Endothelial cell of umbilical vein (primary cell): ENCODE measurements at regions not wholly inside any gene's neighbourhood (a gene's known extent, or its start where the extent isn't known, plus 50 kb on each side); places are given as distances from the start of the nearest gene placed in this dataset.
"Not testable (repeated sequence)": the region's sequence is repeated elsewhere in the genome, so short reads cannot be mapped to it uniquely, and the experiment has no call there.

ENCODE experiments used
- BruUV-seq: library from RNA; stranded (reverse); fragments of 400-500 nt; replicated peaks from 2 replicates; lab custom pipeline; 2021; lab: Mats Ljungman, UMichigan
- CTCF ChIA-PET: fragments of 300-600, 350-600 bp; sonication (Branson Sonifier 250); formaldehyde crosslinking; loops from one replicate; lab custom pipeline; 2021; ENCODE audit warnings: antibody characterized with exemption, inconsistent platforms; lab: Charles Lee
- POLR2A ChIA-PET: fragments of 300-600, 350-600 bp; sonication (Branson Sonifier 250); formaldehyde crosslinking; loops from one replicate; lab custom pipeline; 2021; ENCODE audit warnings: antibody characterized with exemption, inconsistent platforms; lab: Charles Lee
- DNase-seq: peaks from one replicate; pipeline ENCODE4 v3.0.0-alpha.2; 2011; ENCODE audit warnings: low read depth, low spot score
- FAIRE-seq: peaks from 2 replicates; lab custom pipeline; 2011; peaks lifted over from hg19 to GRCh38; lab: Jason Lieb, UNC
- H2AFZ ChIP-seq: 2 replicates; pipeline ENCODE4 v1.6.0; 2012; ENCODE audit warnings: low read depth, low read length, control low read depth, inconsistent platforms
- H3K27ac ChIP-seq: 2 replicates; pipeline ENCODE4 v1.5.1; 2011; ENCODE audit warnings: low read depth, mild to moderate bottlenecking, control low read depth, low read length, moderate library complexity; ENCODE audit not compliant: insufficient read depth
- H3K27me3 ChIP-seq, 2 experiments: 2 replicates each; pipeline versions ENCODE4 v1.6.0 to v1.6.1; 2011; ENCODE audit warnings: low read length in 2 of 2, mixed read lengths in 1 of 2; ENCODE audit not compliant: control insufficient read depth in 2 of 2, insufficient read depth in 2 of 2
- H3K36me3 ChIP-seq, 2 experiments: 2 replicates in 1 of 2; 3 replicates in 1 of 2; pipeline ENCODE4 v1.5.1; 2011; ENCODE audit warnings: low read length in 2 of 2, mild to moderate bottlenecking in 1 of 2, moderate library complexity in 1 of 2; ENCODE audit not compliant: control insufficient read depth in 2 of 2, insufficient read depth in 2 of 2; ENCODE audit errors: extremely low read depth in 1 of 2
- H3K4me1 ChIP-seq: 3 replicates; pipeline ENCODE4 v1.5.1; 2011; ENCODE audit warnings: mild to moderate bottlenecking, low read length; ENCODE audit not compliant: control insufficient read depth, insufficient read depth; ENCODE audit errors: extremely low read depth
- H3K4me2 ChIP-seq: 2 replicates; pipeline ENCODE4 v1.6.1; 2011; ENCODE audit warnings: low read length, control low read depth, mixed read lengths; ENCODE audit not compliant: insufficient read depth
- H3K4me3 ChIP-seq, 3 experiments: fragments of 200-600 bp in 1 of 3; sonication (generic), shearing (Covaris generic) in 1 of 3; replicated peaks in 1 of 3; 2 replicates each; pipeline ENCODE4 v1.5.1; 2011 to 2016; ENCODE audit warnings: control low read depth in 3 of 3, low read length in 3 of 3, mild to moderate bottlenecking in 2 of 3, inconsistent platforms in 1 of 3, low read depth in 1 of 3, moderate library complexity in 1 of 3; ENCODE audit not compliant: insufficient read depth in 1 of 3
- H3K79me2 ChIP-seq: 2 replicates; pipeline ENCODE4 v1.6.0; 2012; ENCODE audit warnings: low read length, inconsistent platforms; ENCODE audit not compliant: control insufficient read depth, insufficient read depth
- H3K9ac ChIP-seq: replicated peaks from 2 replicates; pipeline ENCODE3; 2011; ENCODE audit warnings: low read length, control low read depth; ENCODE audit not compliant: insufficient read depth; ENCODE audit errors: extremely low read depth
- H3K9me1 ChIP-seq: replicated peaks from 3 replicates; pipeline ENCODE4 v1.6.0; 2011; ENCODE audit warnings: mild to moderate bottlenecking, low read length; ENCODE audit not compliant: control insufficient read depth, insufficient read depth; ENCODE audit errors: extremely low read depth
- H3K9me3 ChIP-seq: replicated peaks from 2 replicates; pipeline ENCODE4 v1.5.1; 2012; ENCODE audit warnings: low read length, inconsistent platforms; ENCODE audit not compliant: control insufficient read depth, insufficient read depth
- H4K20me1 ChIP-seq: replicated peaks from 2 replicates; pipeline ENCODE3; 2011; ENCODE audit warnings: mild to moderate bottlenecking, low read length; ENCODE audit not compliant: control insufficient read depth, insufficient read depth; ENCODE audit errors: extremely low read depth
- CTCF ChIP-seq, 2 donors: IDR thresholded peaks; 1 replicate in 1 of 2; 2 replicates in 1 of 2; pipeline ENCODE4 v1.5.1; 2011; ENCODE audit warnings: low read length in 2 of 2, mild to moderate bottlenecking in 2 of 2, moderate library complexity in 2 of 2, control low read depth in 1 of 2, inconsistent platforms in 1 of 2, low read depth in 1 of 2; ENCODE audit not compliant: insufficient read depth in 1 of 2; ENCODE audit errors: extremely low read depth in 1 of 2
- EZH2 ChIP-seq: IDR thresholded peaks from 2 replicates; pipeline ENCODE4 v1.6.1; 2012; ENCODE audit warnings: borderline replicate concordance, low read depth, mild to moderate bottlenecking, moderate library complexity, low read length, inconsistent platforms; ENCODE audit not compliant: severe bottlenecking
- FOS ChIP-seq: IDR thresholded peaks from 2 replicates; pipeline ENCODE4 v1.6.1; 2011; ENCODE audit warnings: mild to moderate bottlenecking, low read length, moderate library complexity, borderline replicate concordance; ENCODE audit not compliant: insufficient read depth
- GATA2 ChIP-seq: IDR thresholded peaks from 2 replicates; pipeline ENCODE4 v1.7.0; 2011; ENCODE audit warnings: low read depth, mild to moderate bottlenecking, moderate library complexity, mixed read lengths, low read length; ENCODE audit not compliant: insufficient read length, insufficient read depth
- JUN ChIP-seq: IDR thresholded peaks from 2 replicates; pipeline ENCODE4 v1.6.1; 2011; ENCODE audit warnings: borderline replicate concordance, low read depth; ENCODE audit not compliant: insufficient read length, insufficient read depth
- MAX ChIP-seq: IDR thresholded peaks from 2 replicates; pipeline ENCODE4 v1.6.1; 2011; ENCODE audit not compliant: insufficient read depth, insufficient read length
- MYC ChIP-seq: IDR thresholded peaks from one replicate; pipeline ENCODE4 v1.6.1; 2011; ENCODE audit warnings: mild to moderate bottlenecking, low read depth, low read length
- POLR2A ChIP-seq: IDR thresholded peaks from 2 replicates; pipeline ENCODE4 v1.6.1; 2012; ENCODE audit warnings: low read depth, mild to moderate bottlenecking, control low read depth, low read length
- POLR2AphosphoS5 ChIP-seq: IDR thresholded peaks from 2 replicates; pipeline ENCODE4 v1.6.1; 2012; ENCODE audit warnings: low read depth, mild to moderate bottlenecking, control low read depth, low read length, moderate library complexity; ENCODE audit not compliant: insufficient read depth
- dilution Hi-C: fragments of 300-500 bp; cut with MboI; formaldehyde crosslinking; loops from one replicate; pipeline ENCODE4 v1.15.0; 2019; ENCODE audit warnings: low sequenced_read_pairs; ENCODE audit not compliant: extremely low pct_ligation_motif_present
- intact Hi-C: fragments of 100-400 bp; cut with micrococcal nuclease; formaldehyde crosslinking; loops from one replicate; pipeline ENCODE4 v1.10.0; 2022

- H3K9me3 ChIP-seq, H3K36me3 ChIP-seq, dilution Hi-C loops, intact Hi-C loops, H2AFZ ChIP-seq, H3K9ac ChIP-seq, H3K27ac ChIP-seq, H3K4me3 ChIP-seq, FAIRE-seq, H3K79me2 ChIP-seq, H3K9me1 ChIP-seq, H3K4me2 ChIP-seq, CTCF ChIA-PET, H3K27me3 ChIP-seq, BruUV-seq, DNase-seq, POLR2A ChIA-PET, H4K20me1 ChIP-seq, H3K4me1 ChIP-seq: not testable (repeated sequence)
These were observed 584.3 kb upstream of the COBL start for GRCh38 chr7:51900755-51901488.

- ChIA-PET CTCF (no interaction called here), POLR2A (no interaction called here)
- DNase-seq (no peak), FAIRE-seq (no peak)
- Histone ChIP-seq H3K27me3 (no peaks in the 10 kb centered on the region), H3K27ac (no peak overlapping the region), H3K79me2 (no peaks in the 10 kb centered on the region), H3K4me1 (no peaks in the 10 kb centered on the region), H4K20me1 (no peaks in the 10 kb centered on the region), H3K4me2 (no peak overlapping the region), H3K9ac (no peak overlapping the region), H3K9me1 (no peaks in the 10 kb centered on the region), H2AFZ (no peak overlapping the region), H3K9me3 (no peaks in the 10 kb centered on the region), H3K4me3 (no peak overlapping the region), H3K36me3 (no peaks in the 10 kb centered on the region)
- intact Hi-C loops (no loop called here), dilution Hi-C loops (no loop called here)
- no TSS peak for BruUV-seq
- TF ChIP-seq CTCF (IDR thresholded peaks at IDR 0.05; ENCODE audit: extremely low read depth in 1 of 2, insufficient read depth in 1 of 2, low read depth in 1 of 2, low read length in 2 of 2) (no peak), GATA2 (no peak), POLR2A (no peak), POLR2AphosphoS5 (no peak), MYC (no peak), EZH2 (no peak), MAX (no peak), JUN (no peak), FOS (no peak)
These were observed 583.0 kb upstream of the COBL start for GRCh38 chr7:51899611-51900010.
